Activated CD4-positive, alpha-beta T cell treated with anti-CD3 and anti-CD28 coated beads, Interleukin-2, Interleukin-4, amounts not matched to agents 100 ng/mL and 50 ng/mL, durations not matched to agents 16 hours and 8 hours (primary cell): ENCODE measurements at regions not wholly inside any gene's neighbourhood (a gene's known extent, or its start where the extent isn't known, plus 50 kb on each side); places are given as distances from the start of the nearest gene placed in this dataset.

ENCODE experiments used
- DNase-seq: peaks from one replicate; pipeline ENCODE4 v3.0.0-alpha.2; 2020; ENCODE audit warnings: low spot score

- DNase-seq: no peak
Measured at GRCh38 chr2:5540856-5541255, 151.3 kb upstream of the SOX11 start.

- DNase-seq: no peak
Measured at GRCh38 chr2:5544205-5544786, 147.9 kb upstream of the SOX11 start.

GRCh38 chr2:5546181-5546580, 146.0 kb upstream of the SOX11 start:
- DNase-seq: no peak

- no peak for DNase-seq
Measured at GRCh38 chr2:5548991-5549715, 143.0 kb upstream of the SOX11 start.

- no peak for DNase-seq
Measured at GRCh38 chr2:5549771-5550170, 142.4 kb upstream of the SOX11 start.

GRCh38 chr2:5555636-5556035, 136.5 kb upstream of the SOX11 start:
- DNase-seq: no peak

- DNase-seq: no peak
Measured at GRCh38 chr2:5561006-5561405, 131.2 kb upstream of the SOX11 start.

- DNase-seq: no peak
Measured at GRCh38 chr2:5562426-5562825, 129.8 kb upstream of the SOX11 start.

- no peak for DNase-seq
Measured at GRCh38 chr2:5562865-5563264, 129.3 kb upstream of the SOX11 start.

- DNase-seq: no peak
Measured at GRCh38 chr2:5563411-5563810, 128.8 kb upstream of the SOX11 start.

GRCh38 chr2:5569256-5569655, 122.9 kb upstream of the SOX11 start:
- no peak for DNase-seq

GRCh38 chr2:5576015-5576414, 116.2 kb upstream of the SOX11 start:
- DNase-seq: no peak

GRCh38 chr2:5587766-5588165, 104.4 kb upstream of the SOX11 start:
- no peak for DNase-seq

GRCh38 chr2:5588601-5589000, 103.6 kb upstream of the SOX11 start:
- no peak for DNase-seq

- DNase-seq: no peak
Measured at GRCh38 chr2:5589183-5589582, 103.0 kb upstream of the SOX11 start.

GRCh38 chr2:5590886-5591285, 101.3 kb upstream of the SOX11 start:
- no peak for DNase-seq

- DNase-seq: no peak
Measured at GRCh38 chr2:5592916-5593315, 99.3 kb upstream of the SOX11 start.

- no peak for DNase-seq
Measured at GRCh38 chr2:5594249-5594695, 97.9 kb upstream of the SOX11 start.

- no peak for DNase-seq
Measured at GRCh38 chr2:5596868-5597267, 95.3 kb upstream of the SOX11 start.

GRCh38 chr2:5598156-5598555, 94.0 kb upstream of the SOX11 start:
- no peak for DNase-seq

- no peak for DNase-seq
Measured at GRCh38 chr2:5609201-5609600, 83.0 kb upstream of the SOX11 start.

- no peak for DNase-seq
Measured at GRCh38 chr2:5612666-5613065, 79.5 kb upstream of the SOX11 start.

GRCh38 chr2:5616019-5616418, 76.2 kb upstream of the SOX11 start:
- no peak for DNase-seq

- DNase-seq: no peak
Measured at GRCh38 chr2:5617358-5617757, 74.8 kb upstream of the SOX11 start.
